ENCODE measurements at regions not wholly inside any gene's neighbourhood (a gene's known extent, or its start where the extent isn't known, plus 50 kb on each side); places are given as distances from the start of the nearest gene placed in this dataset.

- Histone ChIP-seq H3K4me1 (ENCODE audit: low read depth) (no peaks in the 10 kb centered on the region), H3K4me3 (no peak overlapping the region), H3K27me3 (no peaks in the 10 kb centered on the region), H3K27ac (no peak overlapping the region), H3K36me3 (no peaks in the 10 kb centered on the region), H3K9me3 (ENCODE audit: low read depth) (no peaks in the 10 kb centered on the region)
- TF ChIP-seq CTCF (IDR thresholded peaks at IDR 0.05; ENCODE audit: low read depth, low read length): no peak
- DNase-seq (ENCODE audit: low read depth in 1 of 2, low spot score in 1 of 2): no peak
These were observed 55.0 kb downstream of the FOXA2 start for GRCh38 chr20:22529150-22530019.

GRCh38 chr20:22526512-22527012 is 57.8 kb downstream of the FOXA2 start:
- no peaks in the 10 kb centered on the region for H3K27me3 ChIP-seq

GRCh38 chr20:22525821-22526220 is 58.6 kb downstream of the FOXA2 start:
- Histone ChIP-seq H3K9me3 (ENCODE audit: low read depth) (no peaks in the 10 kb centered on the region), H3K27ac (no peak overlapping the region), H3K36me3 (no peaks in the 10 kb centered on the region), H3K4me1 (ENCODE audit: low read depth) (no peaks in the 10 kb centered on the region), H3K27me3 (no peaks in the 10 kb centered on the region), H3K4me3 (no peak overlapping the region)
- TF ChIP-seq CTCF (IDR thresholded peaks at IDR 0.05; ENCODE audit: low read depth, low read length): no peak
- no peak for DNase-seq (ENCODE audit: low read depth in 1 of 2, low spot score in 1 of 2)

More at GRCh38 chr20:22526512-22527012, 57.8 kb downstream of the FOXA2 start:
- H3K4me1 ChIP-seq (ENCODE audit: low read depth): no peaks in the 10 kb centered on the region
- H3K9me3 ChIP-seq (ENCODE audit: low read depth): no peaks in the 10 kb centered on the region
- no peaks in the 10 kb centered on the region for H3K36me3 ChIP-seq
- no peak overlapping the region for H3K4me3 ChIP-seq
- no peak overlapping the region for H3K27ac ChIP-seq
- TF ChIP-seq CTCF (IDR thresholded peaks at IDR 0.05; ENCODE audit: low read depth, low read length): no peak
- DNase-seq (ENCODE audit: low read depth in 1 of 2, low spot score in 1 of 2): no peak

GRCh38 chr20:22525069-22525820 is 59.1 kb downstream of the FOXA2 start:
- Histone ChIP-seq H3K36me3 (no peaks in the 10 kb centered on the region), H3K27me3 (no peaks in the 10 kb centered on the region), H3K4me1 (ENCODE audit: low read depth) (no peaks in the 10 kb centered on the region), H3K9me3 (ENCODE audit: low read depth) (no peaks in the 10 kb centered on the region), H3K4me3 (no peak overlapping the region), H3K27ac (no peak overlapping the region)
- no peak for TF ChIP-seq CTCF (IDR thresholded peaks at IDR 0.05; ENCODE audit: low read depth, low read length)
- DNase-seq (ENCODE audit: low read depth in 1 of 2, low spot score in 1 of 2): no peak

- H3K4me3 ChIP-seq: no peak overlapping the region
- no peak for TF ChIP-seq CTCF (IDR thresholded peaks at IDR 0.05; ENCODE audit: low read depth, low read length)
- no peak overlapping the region for H3K27ac ChIP-seq
- no peaks in the 10 kb centered on the region for H3K4me1 ChIP-seq (ENCODE audit: low read depth)
- no peaks in the 10 kb centered on the region for H3K27me3 ChIP-seq
- no peaks in the 10 kb centered on the region for H3K9me3 ChIP-seq (ENCODE audit: low read depth)
- no peaks in the 10 kb centered on the region for H3K36me3 ChIP-seq
- DNase-seq (ENCODE audit: low read depth in 1 of 2, low spot score in 1 of 2): no peak
These were observed 59.9 kb downstream of the FOXA2 start for GRCh38 chr20:22524393-22525015.
